ENCODE measurements at regions not wholly inside any gene's neighbourhood (a gene's known extent, or its start where the extent isn't known, plus 50 kb on each side); places are given as distances from the start of the nearest gene placed in this dataset.

DNA sequence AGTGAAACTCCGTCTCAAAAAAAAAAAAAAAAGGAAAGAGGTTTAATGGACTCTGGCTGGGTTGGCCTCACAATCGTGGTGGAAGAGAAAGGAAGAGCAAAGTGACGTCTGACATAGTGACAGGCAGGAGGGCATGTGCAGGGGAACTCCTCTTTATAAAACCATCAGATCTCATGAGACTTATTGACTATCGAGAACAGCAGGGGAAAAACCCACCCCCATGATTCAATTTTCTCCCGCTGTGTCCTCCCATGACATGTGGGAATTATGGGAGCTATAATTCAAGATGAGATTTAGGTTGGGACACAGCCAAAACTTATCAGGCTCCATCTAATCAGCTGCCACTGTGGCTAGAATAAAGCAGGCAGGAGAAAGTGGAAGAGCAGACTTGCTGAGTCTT is 610.4 kb upstream of the NUDT12 start:
- H3K4me3 ChIP-seq (ENCODE audit: low read depth, low read length), result no peak overlapping the region
- no peak for DNase-seq (ENCODE audit: low read depth)
- TF ChIP-seq, protein P1, sequence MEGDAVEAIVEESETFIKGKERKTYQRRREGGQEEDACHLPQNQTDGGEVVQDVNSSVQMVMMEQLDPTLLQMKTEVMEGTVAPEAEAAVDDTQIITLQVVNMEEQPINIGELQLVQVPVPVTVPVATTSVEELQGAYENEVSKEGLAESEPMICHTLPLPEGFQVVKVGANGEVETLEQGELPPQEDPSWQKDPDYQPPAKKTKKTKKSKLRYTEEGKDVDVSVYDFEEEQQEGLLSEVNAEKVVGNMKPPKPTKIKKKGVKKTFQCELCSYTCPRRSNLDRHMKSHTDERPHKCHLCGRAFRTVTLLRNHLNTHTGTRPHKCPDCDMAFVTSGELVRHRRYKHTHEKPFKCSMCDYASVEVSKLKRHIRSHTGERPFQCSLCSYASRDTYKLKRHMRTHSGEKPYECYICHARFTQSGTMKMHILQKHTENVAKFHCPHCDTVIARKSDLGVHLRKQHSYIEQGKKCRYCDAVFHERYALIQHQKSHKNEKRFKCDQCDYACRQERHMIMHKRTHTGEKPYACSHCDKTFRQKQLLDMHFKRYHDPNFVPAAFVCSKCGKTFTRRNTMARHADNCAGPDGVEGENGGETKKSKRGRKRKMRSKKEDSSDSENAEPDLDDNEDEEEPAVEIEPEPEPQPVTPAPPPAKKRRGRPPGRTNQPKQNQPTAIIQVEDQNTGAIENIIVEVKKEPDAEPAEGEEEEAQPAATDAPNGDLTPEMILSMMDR (IDR thresholded peaks at IDR 0.05; ENCODE audit: low read depth, low read length, missing control alignments), result no peak

DNA sequence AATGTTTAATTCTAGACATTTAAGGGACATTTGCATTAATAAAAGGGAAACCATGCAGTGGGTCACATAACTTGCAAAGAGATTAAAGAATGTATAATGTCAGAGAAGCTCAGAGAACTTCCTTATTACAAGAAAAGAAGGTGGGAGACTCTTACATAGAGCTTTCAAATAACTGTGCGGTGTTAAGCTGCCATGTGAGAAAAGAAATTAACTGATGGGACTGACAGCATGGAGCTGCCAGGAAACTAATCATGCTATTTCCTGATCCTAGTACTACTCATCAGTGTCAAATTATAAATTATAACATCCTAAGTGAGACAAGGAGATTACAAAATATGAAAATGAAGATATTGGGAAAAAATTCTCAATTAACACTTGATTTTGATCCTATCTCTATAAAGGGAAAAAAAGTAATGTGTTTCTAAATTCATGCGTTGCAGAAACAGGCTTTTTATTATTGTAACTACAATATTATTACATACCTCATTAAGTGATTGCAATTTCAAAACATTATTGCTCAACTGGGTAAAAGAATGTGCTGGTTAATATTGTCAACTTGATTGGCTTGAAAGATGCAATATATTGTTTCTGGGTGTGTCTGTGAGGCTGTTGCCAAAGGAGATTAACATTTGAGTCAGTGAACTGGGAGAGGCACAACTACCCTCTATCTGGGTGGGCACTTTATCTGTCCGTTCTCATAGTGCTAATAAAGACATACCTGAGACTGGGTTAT is 609.5 kb upstream of the NUDT12 start:
- H3K4me3 ChIP-seq (ENCODE audit: low read depth, low read length), result no peak overlapping the region
- no peak for DNase-seq (ENCODE audit: low read depth)
- TF ChIP-seq, protein P1 (IDR thresholded peaks at IDR 0.05; ENCODE audit: low read depth, low read length, missing control alignments), result no peak

DNA sequence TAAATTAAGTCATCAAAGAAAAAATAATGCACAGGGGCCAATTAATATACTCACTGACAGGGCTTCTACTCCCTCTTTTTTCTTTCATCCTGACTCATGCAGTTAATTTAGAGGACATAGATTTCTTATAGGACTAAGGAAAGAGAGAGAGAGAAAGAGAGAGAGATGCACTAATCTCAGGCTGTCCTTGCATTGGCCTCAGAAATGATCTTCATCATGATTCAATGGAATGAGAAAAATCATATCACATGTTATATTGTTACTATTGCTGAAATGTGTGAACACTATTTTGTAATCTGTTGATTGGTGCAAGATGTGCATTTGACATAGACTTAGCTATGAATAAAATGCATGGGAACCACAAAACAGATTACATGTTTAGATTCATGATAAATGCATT is 608.3 kb upstream of the NUDT12 start:
- no peak overlapping the region for H3K4me3 ChIP-seq (ENCODE audit: low read depth, low read length)
- TF ChIP-seq, protein P1 (IDR thresholded peaks at IDR 0.05; ENCODE audit: low read depth, low read length, missing control alignments), result no peak
- DNase-seq (ENCODE audit: low read depth), result no peak

DNA sequence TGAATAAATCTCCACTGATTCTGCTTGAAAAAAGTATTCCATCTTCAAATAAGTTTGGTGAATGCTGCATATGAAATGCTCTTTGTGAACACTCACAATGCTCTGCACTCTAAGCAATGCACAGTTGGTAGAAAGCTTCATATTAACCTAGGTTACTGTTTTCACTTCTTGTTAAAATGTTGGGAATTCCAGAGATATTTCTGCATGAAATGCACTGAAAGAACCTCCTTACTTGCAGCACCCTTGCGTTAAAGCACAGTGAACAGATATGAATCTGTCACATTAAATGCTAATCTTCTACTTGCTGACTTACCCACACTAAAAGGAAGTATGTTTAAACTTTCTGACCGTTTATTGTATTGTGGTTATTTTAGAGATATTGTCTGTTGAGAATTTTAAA is 584.1 kb upstream of the NUDT12 start:
- H3K4me3 ChIP-seq (ENCODE audit: low read depth, low read length), result no peak overlapping the region
- TF ChIP-seq, protein P1 (IDR thresholded peaks at IDR 0.05; ENCODE audit: low read depth, low read length, missing control alignments), result no peak
- no peak for DNase-seq (ENCODE audit: low read depth)

DNA sequence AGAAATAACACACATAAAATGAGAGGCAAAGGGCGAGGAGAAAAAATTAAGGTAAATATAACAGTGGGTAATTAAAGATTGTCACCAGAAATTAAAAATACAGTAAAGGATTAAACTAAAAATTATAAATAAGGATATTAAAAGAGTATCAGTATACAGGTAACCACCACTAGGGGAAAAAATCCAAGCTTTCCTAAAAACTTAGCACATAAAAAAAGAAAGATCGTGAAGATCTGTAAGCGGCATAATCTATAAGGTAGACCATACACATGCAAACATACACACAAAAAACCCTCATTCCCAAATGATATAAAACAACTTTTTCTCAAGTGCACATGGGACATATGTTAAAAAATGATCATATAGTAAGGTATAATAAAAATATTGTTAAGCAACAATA is 577.3 kb upstream of the NUDT12 start:
- DNase-seq (ENCODE audit: low read depth), result no peak
- TF ChIP-seq, protein P1 (IDR thresholded peaks at IDR 0.05; ENCODE audit: low read depth, low read length, missing control alignments), result no peak
- no peak overlapping the region for H3K4me3 ChIP-seq (ENCODE audit: low read depth, low read length)

DNA sequence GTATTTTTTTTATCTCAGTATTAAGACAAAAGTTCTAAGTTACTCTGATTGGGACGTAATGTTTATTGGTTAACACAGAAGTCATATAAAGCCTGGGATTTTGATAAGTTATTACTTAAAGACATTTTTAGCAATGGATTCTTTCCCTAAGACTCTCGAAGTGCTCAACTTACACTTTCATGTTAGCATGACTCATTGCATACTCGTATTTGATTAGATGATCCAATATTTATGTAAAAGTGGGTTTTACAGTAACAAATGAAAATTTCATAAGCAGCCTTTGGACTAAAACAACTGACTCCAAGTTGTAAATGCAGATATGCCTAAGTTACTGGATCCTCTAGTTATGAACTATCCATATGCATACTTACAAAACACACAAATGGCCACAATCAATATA is 567.7 kb upstream of the NUDT12 start:
- TF ChIP-seq, protein P1 (IDR thresholded peaks at IDR 0.05; ENCODE audit: low read depth, low read length, missing control alignments), result no peak
- no peak overlapping the region for H3K4me3 ChIP-seq (ENCODE audit: low read depth, low read length)
- DNase-seq (ENCODE audit: low read depth), result no peak

DNA sequence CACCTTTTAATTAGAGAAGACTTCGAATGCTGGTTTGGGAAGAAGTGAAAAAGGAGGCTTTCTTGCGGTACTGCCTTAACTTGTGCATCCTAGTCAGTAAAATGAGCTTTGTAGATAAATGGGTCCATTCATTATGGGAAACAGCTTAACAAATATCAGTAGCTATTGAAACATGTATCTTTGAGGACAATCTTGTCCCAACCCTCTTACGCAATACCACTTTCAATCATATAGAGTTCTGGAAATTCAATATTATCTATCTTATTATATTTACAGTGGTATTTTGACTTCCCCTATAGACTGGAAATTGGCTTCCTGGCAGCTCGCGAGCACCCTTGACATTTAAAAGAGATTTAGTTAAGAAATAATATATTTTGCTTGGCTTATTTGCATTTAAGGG is 565.8 kb upstream of the NUDT12 start:
- TF ChIP-seq, protein P1 (IDR thresholded peaks at IDR 0.05; ENCODE audit: low read depth, low read length, missing control alignments), result no peak
- no peak for DNase-seq (ENCODE audit: low read depth)

More for the DNA sequence above, 565.8 kb upstream of the NUDT12 start:
- H3K4me3 ChIP-seq (ENCODE audit: low read depth, low read length), result no peak overlapping the region

All from GM12864 (cell line).